Osteoblast (primary cell): ENCODE measurements at regions not wholly inside any gene's neighbourhood (a gene's known extent, or its start where the extent isn't known, plus 50 kb on each side); places are given as distances from the start of the nearest gene placed in this dataset.
"Not testable (repeated sequence)": the region's sequence is repeated elsewhere in the genome, so short reads cannot be mapped to it uniquely, and the experiment has no call there.

Source experiments
- DNase-seq: peaks from one replicate; pipeline ENCODE4 v3.0.0; 2011; ENCODE audit warnings: low spot score, mixed read lengths; ENCODE audit not compliant: insufficient read length; ENCODE audit errors: missing footprints
- H2AFZ ChIP-seq: 2 replicates; pipeline ENCODE4 v1.6.0; 2011; ENCODE audit warnings: mild to moderate bottlenecking, low read length
- H3K27ac ChIP-seq: 2 replicates; pipeline ENCODE4 v1.5.1; 2011; ENCODE audit warnings: mild to moderate bottlenecking, low read depth, low read length, moderate library complexity
- H3K27me3 ChIP-seq: 2 replicates; pipeline ENCODE4 v1.6.0; 2012; ENCODE audit warnings: mild to moderate bottlenecking, control low read depth, inconsistent platforms, low read length, moderate library complexity; ENCODE audit not compliant: insufficient read depth
- H3K36me3 ChIP-seq: 2 replicates; pipeline ENCODE4 v1.5.1; 2011; ENCODE audit warnings: mild to moderate bottlenecking, low read length, control low read depth, moderate library complexity; ENCODE audit not compliant: insufficient read depth
- H3K4me1 ChIP-seq: 2 replicates; pipeline ENCODE4 v1.5.1; 2011; ENCODE audit warnings: mild to moderate bottlenecking, low read length, control low read depth, moderate library complexity; ENCODE audit not compliant: insufficient read depth
- H3K4me2 ChIP-seq: 2 replicates; pipeline ENCODE4 v1.6.0; 2011; ENCODE audit warnings: mild to moderate bottlenecking, low read length; ENCODE audit not compliant: insufficient read depth
- H3K4me3 ChIP-seq: fragments of 200-600 bp; sonication (generic); 3 replicates; pipeline ENCODE4 v1.5.1; 2012; ENCODE audit warnings: mild to moderate bottlenecking, low read length, inconsistent platforms; ENCODE audit not compliant: insufficient read depth
- H3K79me2 ChIP-seq: 2 replicates; pipeline ENCODE4 v1.6.0; 2012; ENCODE audit warnings: mild to moderate bottlenecking, low read length, control low read depth, inconsistent platforms; ENCODE audit not compliant: insufficient read depth
- H3K9me3 ChIP-seq: 2 replicates; pipeline ENCODE4 v1.5.1; 2011; ENCODE audit warnings: low read depth, low read length, control low read depth
- H4K20me1 ChIP-seq: 2 replicates; pipeline ENCODE4 v1.6.0; 2012; ENCODE audit warnings: mild to moderate bottlenecking, low read length, control low read depth; ENCODE audit not compliant: insufficient read depth
- CTCF ChIP-seq: IDR thresholded peaks from 2 replicates; pipeline ENCODE4 v1.5.1; 2011; ENCODE audit warnings: mild to moderate bottlenecking, low read depth, low read length, moderate library complexity; ENCODE audit errors: extremely low read depth

- Histone ChIP-seq H2AFZ (no peak overlapping the region), H3K79me2 (no peaks in the 10 kb centered on the region), H3K36me3 (no peaks in the 10 kb centered on the region), H3K9me3 (no peaks in the 10 kb centered on the region), H3K4me3 (no peak overlapping the region), H3K27ac (no peak overlapping the region), H4K20me1 (no peaks in the 10 kb centered on the region), H3K27me3 (peaks cover 30% of the 10 kb centered on the region), H3K4me2 (no peak overlapping the region), H3K4me1 (no peaks in the 10 kb centered on the region)
- peak; percentile 41 for DNase-seq
- no peak for TF ChIP-seq CTCF
These were observed 224.8 kb downstream of the RPAP3 start for GRCh38 chr12:47481041-47481440.

GRCh38 chr12:47478426-47478825 is 227.4 kb downstream of the RPAP3 start:
- no peak overlapping the region for H3K4me2 ChIP-seq
- H3K4me1 ChIP-seq: no peaks in the 10 kb centered on the region
- H3K27ac ChIP-seq: no peak overlapping the region
- peaks cover 14% of the 10 kb centered on the region for H3K27me3 ChIP-seq
- H4K20me1 ChIP-seq: no peaks in the 10 kb centered on the region
- no peak overlapping the region for H2AFZ ChIP-seq
- no peak overlapping the region for H3K4me3 ChIP-seq
- no peak for TF ChIP-seq CTCF
- H3K36me3 ChIP-seq: no peaks in the 10 kb centered on the region
- no peak for DNase-seq
- no peaks in the 10 kb centered on the region for H3K9me3 ChIP-seq
- no peaks in the 10 kb centered on the region for H3K79me2 ChIP-seq

- H3K4me2 ChIP-seq: no peak overlapping the region
- H4K20me1 ChIP-seq: no peaks in the 10 kb centered on the region
- H3K79me2 ChIP-seq: no peaks in the 10 kb centered on the region
- H2AFZ ChIP-seq: no peak overlapping the region
- TF ChIP-seq CTCF: no peak
- no peak overlapping the region for H3K4me3 ChIP-seq
- no peaks in the 10 kb centered on the region for H3K4me1 ChIP-seq
- DNase-seq: no peak
- H3K36me3 ChIP-seq: no peaks in the 10 kb centered on the region
- no peaks in the 10 kb centered on the region for H3K9me3 ChIP-seq
- peaks cover 4% of the 10 kb centered on the region for H3K27me3 ChIP-seq
- H3K27ac ChIP-seq: no peak overlapping the region
These were observed 232.7 kb downstream of the RPAP3 start for GRCh38 chr12:47473091-47473490.

- not testable (repeated sequence) for H3K27ac ChIP-seq
These were observed 235.5 kb downstream of the RPAP3 start for GRCh38 chr12:47470349-47470748.

GRCh38 chr12:47463918-47464317 is 241.9 kb downstream of the RPAP3 start:
- not testable (repeated sequence) for H3K9me3 ChIP-seq, H3K4me1 ChIP-seq, H3K4me3 ChIP-seq, DNase-seq, H3K27ac ChIP-seq, H3K4me2 ChIP-seq, H3K79me2 ChIP-seq, H2AFZ ChIP-seq, H3K36me3 ChIP-seq, H4K20me1 ChIP-seq
- peaks cover 23% of the 10 kb centered on the region for H3K27me3 ChIP-seq

More at GRCh38 chr12:47470349-47470748, 235.5 kb downstream of the RPAP3 start:
- H4K20me1 ChIP-seq, H3K9me3 ChIP-seq, DNase-seq, H3K4me1 ChIP-seq, H3K79me2 ChIP-seq, H3K4me3 ChIP-seq, H2AFZ ChIP-seq, H3K36me3 ChIP-seq, H3K4me2 ChIP-seq: not testable (repeated sequence)
- peaks cover 17% of the 10 kb centered on the region for H3K27me3 ChIP-seq
